ENCODE measurements at regions not wholly inside any gene's neighbourhood (a gene's known extent, or its start where the extent isn't known, plus 50 kb on each side); places are given as distances from the start of the nearest gene placed in this dataset.

- dilution Hi-C loops (cut with MboI; ENCODE audit: extremely low pct_ligation_motif_present, low sequenced_read_pairs): no loop called here
Measured at GRCh38 chr3:43915546-43915945, 224.8 kb downstream of the ABHD5 start.

GRCh38 chr3:43917361-43917760, 226.6 kb downstream of the ABHD5 start:
- TF ChIP-seq CTCF (optimal IDR thresholded peaks at IDR 0.05 in 1 of 3, IDR thresholded peaks at IDR 0.05 in 1 of 3, conservative IDR thresholded peaks at IDR 0.05 in 1 of 3; ENCODE audit: extremely low read depth in 1 of 3, insufficient read depth in 2 of 3, low read length in 3 of 3) (no peak), EZH2 (IDR thresholded peaks at IDR 0.05; ENCODE audit: low read length) (no peak)
- Histone ChIP-seq H3K9me1 (ENCODE audit: control insufficient read depth, extremely low read depth, insufficient read depth, low read length) (no peaks in the 10 kb centered on the region), H3K4me3 (ENCODE audit: control insufficient read depth in 2 of 3, extremely low read depth in 1 of 3, insufficient read depth in 2 of 3, low read depth in 1 of 3, low read length in 3 of 3) (no peak overlapping the region), H3K79me2 (ENCODE audit: control insufficient read depth, insufficient read depth, low read length) (no peaks in the 10 kb centered on the region), H3K27me3 (ENCODE audit: control insufficient read depth, extremely low read depth, insufficient read depth, low read length) (no peaks in the 10 kb centered on the region), H3K4me1 (ENCODE audit: control insufficient read depth, extremely low read depth, insufficient read depth, low read length) (peaks cover 8% of the 10 kb centered on the region), H4K20me1 (ENCODE audit: control insufficient read depth, extremely low read depth, insufficient read depth, low read length) (no peaks in the 10 kb centered on the region), H3K9ac (ENCODE audit: control insufficient read depth, extremely low read depth, insufficient read depth, low read length) (no peak overlapping the region), H3K9me3 (ENCODE audit: control insufficient read depth, low read depth, low read length) (peaks cover 5% of the 10 kb centered on the region), H3K27ac (ENCODE audit: control insufficient read depth, insufficient read depth, low read length) (no peak overlapping the region), H3K4me2 (ENCODE audit: control insufficient read depth, extremely low read depth, insufficient read depth, low read depth, low read length) (no peak overlapping the region), H2AFZ (ENCODE audit: control insufficient read depth, low read length) (no peak overlapping the region), H3K36me3 (ENCODE audit: control insufficient read depth in 2 of 2, extremely low read depth in 1 of 2, insufficient read depth in 2 of 2, low read length in 2 of 2) (no peaks in the 10 kb centered on the region)
- DNase-seq (ENCODE audit: low read depth, low spot score): no peak
- no peak for FAIRE-seq
- dilution Hi-C loops (cut with MboI; ENCODE audit: extremely low pct_ligation_motif_present, low sequenced_read_pairs): no loop called here

More at GRCh38 chr3:43915546-43915945, 224.8 kb downstream of the ABHD5 start:
- Histone ChIP-seq H3K9me1 (ENCODE audit: control insufficient read depth, extremely low read depth, insufficient read depth, low read length) (no peaks in the 10 kb centered on the region), H3K9me3 (ENCODE audit: control insufficient read depth, low read depth, low read length) (peaks cover 5% of the 10 kb centered on the region), H3K4me3 (ENCODE audit: control insufficient read depth in 2 of 3, extremely low read depth in 1 of 3, insufficient read depth in 2 of 3, low read depth in 1 of 3, low read length in 3 of 3) (no peak overlapping the region), H2AFZ (ENCODE audit: control insufficient read depth, low read length) (no peak overlapping the region), H4K20me1 (ENCODE audit: control insufficient read depth, extremely low read depth, insufficient read depth, low read length) (no peaks in the 10 kb centered on the region), H3K27ac (ENCODE audit: control insufficient read depth, insufficient read depth, low read length) (no peak overlapping the region), H3K9ac (ENCODE audit: control insufficient read depth, extremely low read depth, insufficient read depth, low read length) (no peak overlapping the region), H3K4me1 (ENCODE audit: control insufficient read depth, extremely low read depth, insufficient read depth, low read length) (peaks cover 8% of the 10 kb centered on the region), H3K4me2 (ENCODE audit: control insufficient read depth, extremely low read depth, insufficient read depth, low read depth, low read length) (no peak overlapping the region), H3K79me2 (ENCODE audit: control insufficient read depth, insufficient read depth, low read length) (no peaks in the 10 kb centered on the region), H3K36me3 (ENCODE audit: control insufficient read depth in 2 of 2, extremely low read depth in 1 of 2, insufficient read depth in 2 of 2, low read length in 2 of 2) (no peaks in the 10 kb centered on the region), H3K27me3 (ENCODE audit: control insufficient read depth, extremely low read depth, insufficient read depth, low read length) (no peaks in the 10 kb centered on the region)
- FAIRE-seq: peak; percentile 72
- no peak for TF ChIP-seq CTCF (optimal IDR thresholded peaks at IDR 0.05 in 1 of 3, IDR thresholded peaks at IDR 0.05 in 1 of 3, conservative IDR thresholded peaks at IDR 0.05 in 1 of 3; ENCODE audit: extremely low read depth in 1 of 3, insufficient read depth in 2 of 3, low read length in 3 of 3)
- no peak for TF ChIP-seq EZH2 (IDR thresholded peaks at IDR 0.05; ENCODE audit: low read length)
- DNase-seq (ENCODE audit: low read depth, low spot score): no peak

Measured in keratinocyte (primary cell).